IgD-negative memory B cell (primary cell): ENCODE measurements at regions not wholly inside any gene's neighbourhood (a gene's known extent, or its start where the extent isn't known, plus 50 kb on each side); places are given as distances from the start of the nearest gene placed in this dataset.

Experiments used
- H3K27ac Mint-ChIP-seq, 3 donors: one replicate each; pipeline ENCODE4 v1.8.0; 2020 to 2022; ENCODE audit warnings: mild to moderate bottlenecking in 3 of 3, mixed read lengths in 3 of 3, moderate library complexity in 1 of 3
- H3K27me3 Mint-ChIP-seq: one replicate; pipeline ENCODE4 v1.8.0; 2021; ENCODE audit warnings: mixed read lengths
- H3K36me3 Mint-ChIP-seq: one replicate; pipeline ENCODE4 v1.8.0; 2020; ENCODE audit warnings: mild to moderate bottlenecking, mixed read lengths
- H3K4me1 Mint-ChIP-seq, 3 donors: one replicate each; pipeline ENCODE4 v1.8.0; 2020 to 2022; ENCODE audit warnings: mixed read lengths in 3 of 3, mild to moderate bottlenecking in 1 of 3
- H3K4me3 Mint-ChIP-seq, 4 donors: one replicate each; pipeline ENCODE4 v1.8.0; 2020 to 2022; ENCODE audit warnings: mild to moderate bottlenecking in 4 of 4, mixed read lengths in 4 of 4, moderate library complexity in 3 of 4
- H3K9me3 Mint-ChIP-seq, 3 donors: one replicate each; pipeline ENCODE4 v1.8.0; 2020 to 2021; ENCODE audit warnings: mixed read lengths in 3 of 3, mild to moderate bottlenecking in 1 of 3

GRCh38 chr6:81694855-81695254 lies 57.6 kb downstream of the TENT5A start:
- Mint-ChIP-seq H3K36me3 (no peaks in the 10 kb centered on the region), H3K27ac (no peak overlapping the region), H3K4me1 (no peaks in the 10 kb centered on the region)

DNA sequence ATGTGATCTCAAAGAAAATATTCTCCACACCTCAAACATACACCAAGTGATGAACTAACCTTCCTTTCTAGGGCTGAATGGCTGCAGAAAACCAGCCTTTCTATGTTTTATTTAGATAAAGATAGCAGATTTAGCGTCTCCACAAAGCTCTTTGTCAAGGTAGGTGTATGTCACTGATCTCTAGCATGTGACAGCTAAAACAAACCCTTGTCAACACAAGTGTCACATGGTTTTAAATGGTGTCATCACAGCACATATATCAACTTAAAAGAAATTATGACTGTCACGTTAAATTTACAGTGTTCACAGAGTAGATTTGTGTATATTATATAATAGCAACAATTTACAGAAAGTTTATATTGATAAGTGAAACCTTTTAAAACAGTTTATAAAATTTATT lies 58.3 kb downstream of the TENT5A start:
- no peaks in the 10 kb centered on the region for H3K4me1 Mint-ChIP-seq
- no peak overlapping the region for H3K4me3 Mint-ChIP-seq
- H3K9me3 Mint-ChIP-seq, result no peaks in the 10 kb centered on the region
- no peaks in the 10 kb centered on the region for H3K27me3 Mint-ChIP-seq
- no peak overlapping the region for H3K27ac Mint-ChIP-seq
- H3K36me3 Mint-ChIP-seq, result no peaks in the 10 kb centered on the region

More at GRCh38 chr6:81694855-81695254, 57.6 kb downstream of the TENT5A start:
- H3K9me3 Mint-ChIP-seq, result no peaks in the 10 kb centered on the region
- H3K27me3 Mint-ChIP-seq, result no peaks in the 10 kb centered on the region
- no peak overlapping the region for H3K4me3 Mint-ChIP-seq

DNA sequence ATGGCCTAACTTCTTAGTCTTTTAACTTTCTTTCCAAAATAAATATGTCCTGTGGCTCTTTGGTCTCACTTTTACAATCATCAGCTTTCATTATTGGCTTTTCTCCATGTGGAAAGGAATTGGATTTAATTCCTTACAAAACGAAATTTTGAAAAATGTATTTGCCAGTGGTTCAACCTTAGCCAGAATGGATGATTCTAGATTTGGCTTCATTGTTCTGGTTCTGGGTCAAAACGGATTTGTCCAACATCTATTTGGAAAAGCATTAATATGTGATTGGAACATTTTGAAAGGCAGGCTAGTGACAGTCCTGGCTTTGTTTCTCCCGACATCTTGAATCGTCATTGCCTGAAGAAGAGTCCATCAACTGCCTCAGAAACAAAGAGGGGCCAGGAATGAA lies 59.2 kb downstream of the TENT5A start:
- Mint-ChIP-seq H3K9me3 (no peaks in the 10 kb centered on the region), H3K4me1 (no peaks in the 10 kb centered on the region), H3K27ac (no peak overlapping the region), H3K36me3 (peaks cover 1% of the 10 kb centered on the region), H3K4me3 (no peak overlapping the region), H3K27me3 (no peaks in the 10 kb centered on the region)

GRCh38 chr6:81690073-81690472 lies 62.4 kb downstream of the TENT5A start:
- H3K9me3 Mint-ChIP-seq, result no peaks in the 10 kb centered on the region
- no peak overlapping the region for H3K27ac Mint-ChIP-seq
- no peaks in the 10 kb centered on the region for H3K27me3 Mint-ChIP-seq
- H3K36me3 Mint-ChIP-seq, result peaks cover 1% of the 10 kb centered on the region
- H3K4me1 Mint-ChIP-seq, result no peaks in the 10 kb centered on the region
- H3K4me3 Mint-ChIP-seq, result no peak overlapping the region

DNA sequence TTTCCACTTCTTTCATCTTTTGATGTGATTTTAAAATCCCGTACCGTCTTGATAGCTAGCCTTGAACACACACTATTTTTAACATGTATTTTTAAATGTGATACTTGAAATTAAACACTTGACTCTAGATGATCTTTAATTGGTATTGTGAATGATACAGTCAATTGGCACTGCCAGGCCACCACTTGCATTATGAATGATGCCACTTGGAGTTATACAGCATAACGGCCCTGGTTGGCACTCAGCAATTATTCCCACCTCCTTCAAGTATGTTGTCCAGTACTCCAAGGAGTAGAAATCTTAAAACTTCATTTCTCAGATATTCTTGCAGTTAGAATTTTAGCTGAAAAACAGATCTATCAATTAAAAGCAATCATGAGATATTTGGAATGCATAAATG lies 62.9 kb downstream of the TENT5A start:
- Mint-ChIP-seq H3K27ac (no peak overlapping the region), H3K9me3 (peaks cover 0 to 2% (median 0%) of the 10 kb centered on the region in 3 donors), H3K4me3 (peak overlapping the region in 1 of 4 donors; percentile 28), H3K36me3 (peaks cover 1% of the 10 kb centered on the region), H3K27me3 (no peaks in the 10 kb centered on the region), H3K4me1 (no peaks in the 10 kb centered on the region)

GRCh38 chr6:81683912-81684311 lies 68.6 kb downstream of the TENT5A start:
- Mint-ChIP-seq H3K36me3 (peaks cover 1% of the 10 kb centered on the region), H3K27ac (no peak overlapping the region), H3K27me3 (no peaks in the 10 kb centered on the region), H3K4me1 (no peaks in the 10 kb centered on the region), H3K4me3 (no peak overlapping the region), H3K9me3 (peaks cover 0 to 2% (median 0%) of the 10 kb centered on the region in 3 donors)

GRCh38 chr6:81682858-81683620 lies 69.4 kb downstream of the TENT5A start:
- Mint-ChIP-seq H3K27ac (no peak overlapping the region), H3K4me3 (no peak overlapping the region), H3K9me3 (peaks cover 0 to 2% (median 0%) of the 10 kb centered on the region in 3 donors), H3K4me1 (no peaks in the 10 kb centered on the region), H3K36me3 (no peaks in the 10 kb centered on the region), H3K27me3 (no peaks in the 10 kb centered on the region)

DNA sequence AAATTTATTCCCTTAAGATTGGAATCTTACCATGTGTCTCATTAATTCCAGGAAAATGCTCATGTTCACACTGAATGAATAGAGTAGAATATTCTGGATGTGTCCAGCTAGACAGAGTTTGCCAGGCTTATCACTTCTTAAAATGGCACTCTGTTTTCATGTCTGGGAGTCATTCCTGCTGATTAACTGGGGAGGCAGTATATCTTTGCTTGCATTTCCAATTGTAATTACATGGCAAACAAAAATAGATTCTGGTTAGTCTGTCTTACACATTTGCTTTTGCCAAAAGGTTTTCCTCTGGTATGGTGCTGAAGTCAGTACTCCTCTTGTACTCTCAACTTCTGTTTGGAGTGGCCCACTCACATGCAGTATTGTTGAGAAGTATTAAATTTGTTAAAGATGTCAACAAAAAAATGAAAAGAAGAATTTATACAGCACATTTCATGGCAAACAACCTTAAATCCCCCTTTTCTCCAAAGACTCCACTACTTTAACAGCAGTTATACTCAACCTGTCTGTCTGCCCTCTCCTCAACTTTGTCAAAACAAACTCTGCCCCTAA lies 70.2 kb downstream of the TENT5A start:
- peaks cover 0 to 2% (median 0%) of the 10 kb centered on the region in 3 donors for H3K9me3 Mint-ChIP-seq
- H3K4me3 Mint-ChIP-seq, result no peak overlapping the region
- H3K27me3 Mint-ChIP-seq, result no peaks in the 10 kb centered on the region
- H3K36me3 Mint-ChIP-seq, result no peaks in the 10 kb centered on the region
- H3K4me1 Mint-ChIP-seq, result no peaks in the 10 kb centered on the region
- H3K27ac Mint-ChIP-seq, result no peak overlapping the region

GRCh38 chr6:81669445-81669844 lies 83.0 kb downstream of the TENT5A start:
- H3K27ac Mint-ChIP-seq, result no peak overlapping the region
- peaks cover 0 to 4% (median 3%) of the 10 kb centered on the region in 3 donors for H3K9me3 Mint-ChIP-seq
- peaks cover 2% of the 10 kb centered on the region for H3K36me3 Mint-ChIP-seq
- no peaks in the 10 kb centered on the region for H3K4me1 Mint-ChIP-seq
- H3K27me3 Mint-ChIP-seq, result no peaks in the 10 kb centered on the region
- H3K4me3 Mint-ChIP-seq, result no peak overlapping the region

- H3K36me3 Mint-ChIP-seq, result peaks cover 2% of the 10 kb centered on the region
- no peak overlapping the region for H3K27ac Mint-ChIP-seq
- no peaks in the 10 kb centered on the region for H3K27me3 Mint-ChIP-seq
- no peaks in the 10 kb centered on the region for H3K4me1 Mint-ChIP-seq
- H3K9me3 Mint-ChIP-seq, result peaks cover 0 to 5% (median 2%) of the 10 kb centered on the region in 3 donors
- H3K4me3 Mint-ChIP-seq, result no peak overlapping the region
These were observed 83.8 kb downstream of the TENT5A start for GRCh38 chr6:81668615-81669047.

GRCh38 chr6:81666481-81666880 lies 86.0 kb downstream of the TENT5A start:
- H3K4me1 Mint-ChIP-seq, result no peaks in the 10 kb centered on the region
- peaks cover 0 to 5% (median 2%) of the 10 kb centered on the region in 3 donors for H3K9me3 Mint-ChIP-seq
- no peak overlapping the region for H3K4me3 Mint-ChIP-seq
- no peaks in the 10 kb centered on the region for H3K27me3 Mint-ChIP-seq
- no peak overlapping the region for H3K27ac Mint-ChIP-seq
- no peaks in the 10 kb centered on the region for H3K36me3 Mint-ChIP-seq

- Mint-ChIP-seq H3K4me1 (no peaks in the 10 kb centered on the region), H3K36me3 (peaks cover 2% of the 10 kb centered on the region), H3K27me3 (no peaks in the 10 kb centered on the region), H3K9me3 (peaks cover 0 to 2% (median 0%) of the 10 kb centered on the region in 3 donors), H3K4me3 (no peak overlapping the region), H3K27ac (no peak overlapping the region)
These were observed 96.2 kb downstream of the TENT5A start for GRCh38 chr6:81656231-81656630.

DNA sequence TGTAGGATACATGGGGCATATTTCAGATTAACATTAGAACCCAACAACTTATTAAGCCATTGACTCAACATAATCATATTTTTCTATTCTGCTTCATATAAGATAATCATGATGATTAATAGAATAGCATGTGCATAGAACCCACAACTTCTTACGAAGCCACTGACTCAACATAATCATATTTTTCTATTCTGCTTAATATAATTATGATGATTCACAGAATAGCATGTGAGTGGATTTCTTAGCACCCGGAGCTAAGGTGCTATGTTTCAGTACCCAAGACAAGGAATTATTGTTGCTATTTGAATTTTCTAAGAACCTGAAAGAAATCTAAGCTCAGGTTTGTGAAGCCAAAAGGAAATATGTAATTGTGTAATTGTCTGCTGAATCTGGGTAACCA lies 96.8 kb downstream of the TENT5A start:
- H3K4me3 Mint-ChIP-seq, result no peak overlapping the region
- peaks cover 2% of the 10 kb centered on the region for H3K36me3 Mint-ChIP-seq
- peaks cover 0 to 2% (median 0%) of the 10 kb centered on the region in 3 donors for H3K9me3 Mint-ChIP-seq
- H3K4me1 Mint-ChIP-seq, result no peaks in the 10 kb centered on the region
- no peak overlapping the region for H3K27ac Mint-ChIP-seq
- H3K27me3 Mint-ChIP-seq, result no peaks in the 10 kb centered on the region

GRCh38 chr6:81648502-81648901 lies 104.0 kb downstream of the TENT5A start:
- H3K9me3 Mint-ChIP-seq, result peaks cover 0 to 8% (median 2%) of the 10 kb centered on the region in 3 donors
- H3K36me3 Mint-ChIP-seq, result peaks cover 2% of the 10 kb centered on the region
- H3K27ac Mint-ChIP-seq, result no peak overlapping the region
- no peaks in the 10 kb centered on the region for H3K27me3 Mint-ChIP-seq
- no peaks in the 10 kb centered on the region for H3K4me1 Mint-ChIP-seq
- H3K4me3 Mint-ChIP-seq, result no peak overlapping the region

- Mint-ChIP-seq H3K27ac (no peak overlapping the region), H3K4me1 (no peaks in the 10 kb centered on the region), H3K9me3 (peaks cover 0 to 5% (median 2%) of the 10 kb centered on the region in 3 donors), H3K27me3 (no peaks in the 10 kb centered on the region), H3K36me3 (peaks cover 4% of the 10 kb centered on the region), H3K4me3 (no peak overlapping the region)
These were observed 109.3 kb downstream of the TENT5A start for GRCh38 chr6:81643156-81643555.

GRCh38 chr6:81640891-81641290 lies 111.6 kb downstream of the TENT5A start:
- Mint-ChIP-seq H3K9me3 (peaks cover 0 to 5% (median 2%) of the 10 kb centered on the region in 3 donors), H3K36me3 (peaks cover 4% of the 10 kb centered on the region), H3K4me3 (no peak overlapping the region), H3K27ac (peak overlapping the region in 1 of 3 donors; percentile 40), H3K27me3 (no peaks in the 10 kb centered on the region), H3K4me1 (no peaks in the 10 kb centered on the region)
